ENCODE measurements at regions not wholly inside any gene's neighbourhood (a gene's known extent, or its start where the extent isn't known, plus 50 kb on each side); places are given as distances from the start of the nearest gene placed in this dataset.

DNA sequence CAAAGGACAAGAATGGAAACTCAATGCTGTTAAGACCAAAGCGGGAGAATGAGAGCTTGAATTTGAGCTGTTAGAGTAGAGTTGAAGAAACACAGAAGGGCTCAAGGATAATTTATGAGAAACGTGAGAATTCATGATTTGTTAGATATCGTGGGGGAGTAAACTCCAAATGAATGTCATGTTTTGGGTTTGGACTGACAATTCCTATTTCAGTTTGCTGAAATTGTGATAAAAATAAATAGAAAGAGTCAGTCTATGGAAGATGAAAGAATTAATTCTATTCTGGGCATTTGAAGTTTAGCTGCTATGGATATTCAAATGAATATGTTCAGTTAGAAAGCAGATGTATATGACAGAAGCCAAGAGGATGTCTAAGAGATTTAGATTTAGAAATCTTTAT is 723.4 kb upstream of the PIK3C3 start:
- TF ChIP-seq, protein P1, sequence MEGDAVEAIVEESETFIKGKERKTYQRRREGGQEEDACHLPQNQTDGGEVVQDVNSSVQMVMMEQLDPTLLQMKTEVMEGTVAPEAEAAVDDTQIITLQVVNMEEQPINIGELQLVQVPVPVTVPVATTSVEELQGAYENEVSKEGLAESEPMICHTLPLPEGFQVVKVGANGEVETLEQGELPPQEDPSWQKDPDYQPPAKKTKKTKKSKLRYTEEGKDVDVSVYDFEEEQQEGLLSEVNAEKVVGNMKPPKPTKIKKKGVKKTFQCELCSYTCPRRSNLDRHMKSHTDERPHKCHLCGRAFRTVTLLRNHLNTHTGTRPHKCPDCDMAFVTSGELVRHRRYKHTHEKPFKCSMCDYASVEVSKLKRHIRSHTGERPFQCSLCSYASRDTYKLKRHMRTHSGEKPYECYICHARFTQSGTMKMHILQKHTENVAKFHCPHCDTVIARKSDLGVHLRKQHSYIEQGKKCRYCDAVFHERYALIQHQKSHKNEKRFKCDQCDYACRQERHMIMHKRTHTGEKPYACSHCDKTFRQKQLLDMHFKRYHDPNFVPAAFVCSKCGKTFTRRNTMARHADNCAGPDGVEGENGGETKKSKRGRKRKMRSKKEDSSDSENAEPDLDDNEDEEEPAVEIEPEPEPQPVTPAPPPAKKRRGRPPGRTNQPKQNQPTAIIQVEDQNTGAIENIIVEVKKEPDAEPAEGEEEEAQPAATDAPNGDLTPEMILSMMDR (IDR thresholded peaks at IDR 0.05), result no peak
- H3K9me3 ChIP-seq (ENCODE audit: control insufficient read depth, insufficient read depth, low read length), result peaks cover 3% of the 10 kb centered on the region
- Mint-ChIP-seq H3K36me3 (no peaks in the 10 kb centered on the region), H3K27me3 (ENCODE audit: low read depth in 2 of 2) (no peaks in the 10 kb centered on the region), H3K9me3 (peaks cover 7% of the 10 kb centered on the region in 2 donors), H3K27ac (no peak overlapping the region), H3K4me3 (no peak overlapping the region), H3K4me1 (no peaks in the 10 kb centered on the region)
- no peak for ATAC-seq
- H3K27me3 ChIP-seq (ENCODE audit: control insufficient read depth, insufficient read depth, low read length), result no peaks in the 10 kb centered on the region
- H3K4me1 ChIP-seq (ENCODE audit: control insufficient read depth, insufficient read depth, low read length), result no peaks in the 10 kb centered on the region
- 90% methylated on average over 3 of the region's 3 CpGs for WGBS (ENCODE audit: insufficient coverage)
- DNase-seq, result no peak
- H3K27ac ChIP-seq (ENCODE audit: low read length), result no peak overlapping the region
- no peak overlapping the region for H3K4me3 ChIP-seq (ENCODE audit: low read length)
- intact Hi-C loops (cut with micrococcal nuclease), result no loop called here
- H3K36me3 ChIP-seq (ENCODE audit: control insufficient read depth, insufficient read depth, low read length), result no peaks in the 10 kb centered on the region

GRCh38 chr18:41227993-41228392 is 727.0 kb upstream of the PIK3C3 start:
- no peaks in the 10 kb centered on the region for H3K4me1 Mint-ChIP-seq
- Histone ChIP-seq H3K4me3 (ENCODE audit: low read length) (no peak overlapping the region), H3K9me3 (ENCODE audit: control insufficient read depth, insufficient read depth, low read length) (peaks cover 3% of the 10 kb centered on the region), H3K4me1 (ENCODE audit: control insufficient read depth, insufficient read depth, low read length) (no peaks in the 10 kb centered on the region), H3K36me3 (ENCODE audit: control insufficient read depth, insufficient read depth, low read length) (no peaks in the 10 kb centered on the region), H3K27me3 (ENCODE audit: control insufficient read depth, insufficient read depth, low read length) (no peaks in the 10 kb centered on the region), H3K27ac (ENCODE audit: low read length) (no peak overlapping the region)
- H3K36me3 Mint-ChIP-seq, result no peaks in the 10 kb centered on the region
- WGBS (ENCODE audit: insufficient coverage), result 81% methylated on average over 1 of the region's 1 CpG
- H3K4me3 Mint-ChIP-seq, result no peak overlapping the region
- H3K27me3 Mint-ChIP-seq (ENCODE audit: low read depth in 2 of 2), result no peaks in the 10 kb centered on the region
- intact Hi-C loops (cut with micrococcal nuclease), result no loop called here
- peaks cover 7 to 11% of the 10 kb centered on the region in 2 donors for H3K9me3 Mint-ChIP-seq
- no peak for ATAC-seq
- no peak for DNase-seq
- TF ChIP-seq, protein P1 (IDR thresholded peaks at IDR 0.05), result no peak
- no peak overlapping the region for H3K27ac Mint-ChIP-seq

DNA sequence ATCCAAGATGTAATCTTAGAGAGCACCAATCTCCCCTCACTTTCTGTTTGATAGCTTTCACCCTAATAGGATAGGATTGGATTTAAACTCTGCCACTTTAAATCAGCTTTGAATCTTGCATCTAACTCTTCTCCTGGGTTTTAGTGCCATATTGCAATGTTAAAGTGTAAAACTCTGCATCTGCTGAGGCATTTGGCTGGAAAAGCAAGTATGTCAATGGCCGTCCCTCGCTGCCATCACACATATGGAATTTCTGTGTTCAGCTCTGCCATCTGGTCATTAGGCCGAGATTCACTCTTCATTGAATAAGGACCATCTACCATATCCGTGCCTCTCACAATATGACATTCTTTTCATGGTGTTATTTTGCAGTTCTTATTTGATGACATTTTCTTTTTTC is 728.1 kb upstream of the PIK3C3 start:
- no peak overlapping the region for H3K27ac ChIP-seq (ENCODE audit: low read length)
- WGBS (ENCODE audit: insufficient coverage), result 87% methylated on average over 4 of the region's 4 CpGs
- ATAC-seq (no peak), DNase-seq (no peak)
- Mint-ChIP-seq H3K27me3 (ENCODE audit: low read depth in 2 of 2) (no peaks in the 10 kb centered on the region), H3K4me3 (no peak overlapping the region), H3K9me3 (peaks cover 16 to 18% of the 10 kb centered on the region in 2 donors), H3K4me1 (no peaks in the 10 kb centered on the region), H3K27ac (no peak overlapping the region), H3K36me3 (peaks cover 8% of the 10 kb centered on the region)
- no peaks in the 10 kb centered on the region for H3K36me3 ChIP-seq (ENCODE audit: control insufficient read depth, insufficient read depth, low read length)
- TF ChIP-seq, protein P1 (IDR thresholded peaks at IDR 0.05), result no peak
- intact Hi-C loops (cut with micrococcal nuclease), result no loop called here
- H3K4me3 ChIP-seq (ENCODE audit: low read length), result no peak overlapping the region
- no peaks in the 10 kb centered on the region for H3K27me3 ChIP-seq (ENCODE audit: control insufficient read depth, insufficient read depth, low read length)
- H3K9me3 ChIP-seq (ENCODE audit: control insufficient read depth, insufficient read depth, low read length), result no peaks in the 10 kb centered on the region
- H3K4me1 ChIP-seq (ENCODE audit: control insufficient read depth, insufficient read depth, low read length), result no peaks in the 10 kb centered on the region

GRCh38 chr18:41226186-41226585 is 728.8 kb upstream of the PIK3C3 start:
- Mint-ChIP-seq H3K9me3 (peaks cover 16 to 18% of the 10 kb centered on the region in 2 donors), H3K27me3 (ENCODE audit: low read depth in 2 of 2) (no peaks in the 10 kb centered on the region)
- no peak overlapping the region for H3K4me3 ChIP-seq (ENCODE audit: low read length)

More at GRCh38 chr18:41226186-41226585, 728.8 kb upstream of the PIK3C3 start:
- intact Hi-C loops (cut with micrococcal nuclease), result no loop called here
- Mint-ChIP-seq H3K27ac (no peak overlapping the region), H3K4me1 (no peaks in the 10 kb centered on the region), H3K36me3 (peaks cover 10% of the 10 kb centered on the region), H3K4me3 (no peak overlapping the region)
- H3K4me1 ChIP-seq (ENCODE audit: control insufficient read depth, insufficient read depth, low read length), result no peaks in the 10 kb centered on the region
- ATAC-seq (no peak), DNase-seq (no peak)
- no CpG with 5 or more reads among the region's 1 CpG for WGBS (ENCODE audit: insufficient coverage)
- no peak overlapping the region for H3K27ac ChIP-seq (ENCODE audit: low read length)
- H3K9me3 ChIP-seq (ENCODE audit: control insufficient read depth, insufficient read depth, low read length), result no peaks in the 10 kb centered on the region
- TF ChIP-seq, protein P1 (IDR thresholded peaks at IDR 0.05), result no peak
- no peaks in the 10 kb centered on the region for H3K27me3 ChIP-seq (ENCODE audit: control insufficient read depth, insufficient read depth, low read length)
- H3K36me3 ChIP-seq (ENCODE audit: control insufficient read depth, insufficient read depth, low read length), result no peaks in the 10 kb centered on the region
